Nucleus accumbens (tissue), 56 donors: ENCODE measurements at regions not wholly inside any gene's neighbourhood (a gene's known extent, or its start where the extent isn't known, plus 50 kb on each side); places are given as distances from the start of the nearest gene placed in this dataset.
"Not testable (repeated sequence)": the region's sequence is repeated elsewhere in the genome, so short reads cannot be mapped to it uniquely, and the experiment has no call there.

Source experiments
- DNase-seq, 56 donors: peaks; one replicate each; lab custom pipeline; 2025; lab: John Stamatoyannopoulos, UW

DNA sequence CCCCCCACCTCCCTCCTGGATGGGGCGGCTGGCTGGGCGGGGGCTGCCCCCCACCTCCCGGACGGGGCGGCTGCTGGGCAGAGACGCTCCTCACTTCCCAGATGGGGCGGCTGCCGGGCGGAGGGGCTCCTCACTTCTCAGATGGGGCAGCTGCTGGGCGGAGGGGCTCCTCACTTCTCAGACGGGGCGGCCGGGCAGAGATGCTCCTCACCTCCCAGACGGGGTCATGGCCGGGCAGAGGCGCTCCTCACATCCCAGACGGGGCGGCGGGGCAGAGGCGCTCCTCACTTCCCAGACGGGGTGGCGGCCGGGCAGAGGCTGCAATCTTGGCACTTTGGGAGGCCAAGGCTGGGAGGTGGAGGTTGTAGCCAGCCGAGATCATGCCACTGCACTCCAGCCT lies 280.8 kb downstream of the SOCS6 start:
- not testable (repeated sequence) for DNase-seq

DNA sequence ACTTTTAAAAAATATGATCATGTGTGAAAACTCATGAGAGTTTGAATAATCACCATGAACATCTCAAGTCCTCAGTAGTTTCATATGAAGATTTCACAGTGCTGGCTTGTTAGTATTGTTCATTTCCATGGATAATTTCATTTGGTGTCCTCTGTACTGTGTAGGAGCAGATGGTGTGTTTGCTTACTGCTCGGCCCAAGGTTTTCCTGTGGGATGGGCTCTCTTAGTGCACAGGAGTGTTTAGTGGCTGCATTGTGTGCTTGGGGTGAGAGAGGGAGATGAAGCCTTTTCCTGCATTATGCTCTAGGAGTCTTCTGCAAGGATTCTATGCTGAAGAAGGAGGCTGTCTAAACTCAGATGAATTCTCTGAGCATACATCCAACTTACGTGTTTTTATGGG lies 270.6 kb downstream of the SOCS6 start:
- no peak for DNase-seq

DNA sequence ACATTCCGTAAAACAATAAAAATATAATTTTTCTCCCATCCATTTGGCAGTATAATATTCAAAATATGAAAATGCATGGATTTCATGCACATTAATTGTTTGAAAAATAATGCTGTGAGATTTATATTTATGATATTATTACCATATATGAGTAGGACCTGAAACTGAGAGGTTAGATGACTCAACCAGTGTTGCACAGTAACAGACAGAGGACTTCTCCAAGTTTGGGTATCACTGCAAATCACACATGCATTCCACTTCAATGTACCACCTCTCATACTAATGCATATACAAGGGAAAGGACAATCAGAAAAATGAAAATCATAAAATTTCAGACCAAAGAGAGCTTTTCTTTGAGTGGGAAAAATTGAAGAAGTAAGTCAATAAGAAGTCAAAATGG lies 269.5 kb downstream of the SOCS6 start:
- DNase-seq = no peak

DNA sequence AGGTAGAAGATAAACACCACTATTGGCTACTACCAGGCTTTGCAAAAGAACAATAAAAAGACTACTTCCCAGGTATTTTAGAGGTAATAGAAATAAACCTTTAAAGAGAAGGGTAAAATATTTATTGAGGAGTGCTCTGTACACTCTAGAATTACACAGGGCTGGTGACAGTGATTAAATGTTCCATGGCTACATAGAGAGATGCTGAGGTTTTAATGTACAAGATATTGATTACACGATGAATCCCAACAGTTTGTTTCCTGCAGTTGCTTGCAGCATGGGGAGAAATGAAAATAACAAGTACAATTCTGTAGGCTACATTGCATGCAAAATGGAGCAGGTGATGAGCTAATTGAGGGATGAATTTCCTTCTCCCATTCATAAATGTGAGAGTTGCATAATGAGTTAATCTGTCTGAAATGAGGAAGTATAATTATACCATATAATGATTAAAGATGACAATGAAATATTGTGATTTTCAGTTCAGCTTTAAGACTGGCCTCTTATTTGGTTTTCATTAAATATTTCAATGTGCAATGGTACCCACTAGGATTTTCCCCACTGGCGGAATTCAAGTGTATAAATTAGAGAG lies 266.1 kb downstream of the SOCS6 start:
- no peak for DNase-seq

DNA sequence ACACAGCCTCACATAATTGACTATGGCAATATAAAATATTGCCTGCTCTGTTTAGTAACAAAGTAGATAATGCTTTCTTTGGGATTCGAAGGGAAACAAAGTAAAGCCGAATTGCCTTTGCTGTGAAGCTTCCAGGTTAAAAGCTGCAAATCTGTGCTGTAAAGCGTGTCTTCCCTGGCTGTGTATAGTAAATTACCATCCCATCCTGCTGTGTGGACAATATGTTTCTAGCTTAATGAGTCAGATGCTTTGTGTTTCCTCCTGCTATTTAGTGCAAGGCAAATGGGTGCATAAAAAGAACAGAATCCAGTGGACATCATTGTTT lies 265.1 kb downstream of the SOCS6 start:
- DNase-seq = no peak

DNA sequence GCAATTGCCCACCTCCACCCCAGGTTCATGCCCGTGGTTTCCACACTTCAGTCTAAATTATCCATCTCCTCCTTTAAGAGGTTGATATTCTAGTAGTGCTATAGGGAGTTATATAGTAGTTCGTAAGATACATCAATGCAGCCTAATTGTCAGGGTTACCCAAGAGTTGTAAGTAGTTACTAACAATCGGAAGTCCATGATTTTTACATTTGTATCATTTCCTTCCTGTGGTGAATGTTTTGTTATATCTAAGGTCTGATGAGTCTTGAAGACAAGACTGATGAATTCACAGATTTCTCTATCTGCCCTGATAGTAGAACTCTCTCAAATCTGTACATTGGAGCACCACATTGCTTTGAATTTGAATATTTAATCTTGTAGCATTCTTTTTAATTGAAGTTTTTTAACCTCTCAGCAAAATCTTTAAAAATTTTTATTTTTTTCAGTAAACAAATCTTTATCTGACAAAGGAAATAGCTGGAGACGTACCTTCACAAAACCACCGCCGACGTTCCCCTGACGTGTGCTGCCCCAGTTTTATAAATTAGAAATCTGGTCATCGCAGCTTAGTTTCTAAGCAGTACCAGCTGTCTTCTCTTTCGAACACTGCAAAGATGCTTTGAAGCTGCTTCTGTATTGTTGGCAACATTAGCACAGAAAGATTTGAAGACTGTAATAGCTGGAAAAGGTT lies 264.5 kb downstream of the SOCS6 start:
- DNase-seq = no peak

DNA sequence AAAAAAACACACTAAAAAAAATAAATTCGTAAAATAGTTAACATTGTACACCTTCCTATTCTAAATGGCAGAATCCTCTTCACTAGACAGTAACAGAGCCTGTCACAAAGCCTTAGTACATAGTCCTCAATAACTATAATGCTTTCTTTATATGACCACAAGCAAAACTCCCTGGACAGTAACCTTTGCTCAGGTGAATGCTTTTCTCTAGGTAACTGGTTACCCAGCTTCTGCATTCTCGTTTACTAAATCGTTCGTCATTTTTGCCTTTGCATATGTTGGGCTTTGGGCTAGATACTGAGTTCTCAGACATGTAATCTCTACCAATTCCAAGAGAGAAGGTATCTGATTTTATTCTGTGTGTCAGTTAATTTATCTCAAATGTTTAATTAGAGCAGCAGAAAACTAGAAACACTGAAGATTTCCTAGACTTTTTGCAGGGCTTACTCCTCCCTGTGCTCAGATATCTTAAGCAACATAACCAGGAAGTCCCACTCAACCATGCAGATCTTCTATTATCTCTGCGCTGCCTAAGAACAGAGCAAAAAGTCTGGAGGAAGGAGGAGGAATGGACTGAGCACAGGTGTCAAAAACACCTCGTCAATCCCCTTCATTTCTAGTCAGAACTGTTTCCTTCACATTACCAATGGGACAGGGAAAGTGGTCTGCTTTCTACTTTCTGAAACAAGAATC lies 247.7 kb downstream of the SOCS6 start:
- DNase-seq = no peak

DNA sequence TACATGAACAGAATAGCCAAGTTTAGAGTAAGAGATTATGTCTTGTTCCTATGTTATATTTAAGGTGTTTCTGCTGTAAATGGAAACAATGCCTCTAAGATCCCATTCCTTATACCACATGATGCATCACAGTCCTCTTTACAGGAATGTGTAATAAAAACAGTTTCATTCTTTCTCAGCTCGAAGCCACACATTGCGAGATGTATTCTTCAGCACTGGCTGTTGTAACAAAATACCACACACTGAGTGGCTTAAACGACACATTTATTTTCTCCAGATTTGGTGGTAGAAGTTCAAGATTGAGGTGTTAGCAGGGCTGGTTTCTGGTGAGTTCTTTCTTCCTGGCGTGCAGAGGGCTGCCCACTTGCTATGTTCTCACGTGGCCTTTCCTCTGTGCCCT lies 246.2 kb downstream of the SOCS6 start:
- no peak for DNase-seq

DNA sequence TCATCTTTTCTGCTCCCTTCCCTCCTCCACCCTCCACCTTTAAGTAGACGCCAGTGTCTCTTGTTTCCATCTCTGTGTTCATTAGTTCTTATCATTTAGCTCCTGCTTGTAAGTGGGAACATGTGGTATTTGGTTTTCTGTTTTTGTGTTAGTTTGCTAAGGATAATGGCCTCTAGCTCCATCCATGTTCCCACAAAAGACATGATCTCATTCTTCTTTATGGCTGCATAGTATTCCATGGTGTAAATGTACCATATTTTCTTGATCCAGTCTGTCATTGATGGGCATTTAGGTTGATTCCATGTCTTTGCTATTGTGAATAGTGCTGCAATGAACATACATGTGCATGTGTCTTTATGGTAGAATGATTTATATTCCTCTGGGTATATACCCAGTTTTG lies 236.5 kb downstream of the SOCS6 start:
- DNase-seq = not testable (repeated sequence)

DNA sequence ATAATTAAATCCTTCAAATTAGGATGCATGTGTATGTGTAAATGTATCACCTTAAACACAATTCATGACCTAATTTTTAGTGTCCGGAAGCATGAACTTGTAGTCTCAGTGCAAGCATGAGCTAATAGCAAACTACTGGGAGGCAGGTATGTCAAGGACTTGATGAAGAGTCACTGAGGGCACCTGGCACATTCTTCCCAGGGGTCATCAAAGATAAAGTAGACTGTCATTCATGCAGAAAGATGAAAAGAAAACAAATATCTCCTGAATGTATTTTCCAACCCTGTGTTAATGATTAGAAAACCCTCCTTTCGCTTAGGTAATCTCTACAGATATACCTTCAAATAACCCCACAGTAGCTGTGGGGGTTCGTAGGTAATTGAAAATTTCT lies 234.9 kb downstream of the SOCS6 start:
- no peak for DNase-seq

DNA sequence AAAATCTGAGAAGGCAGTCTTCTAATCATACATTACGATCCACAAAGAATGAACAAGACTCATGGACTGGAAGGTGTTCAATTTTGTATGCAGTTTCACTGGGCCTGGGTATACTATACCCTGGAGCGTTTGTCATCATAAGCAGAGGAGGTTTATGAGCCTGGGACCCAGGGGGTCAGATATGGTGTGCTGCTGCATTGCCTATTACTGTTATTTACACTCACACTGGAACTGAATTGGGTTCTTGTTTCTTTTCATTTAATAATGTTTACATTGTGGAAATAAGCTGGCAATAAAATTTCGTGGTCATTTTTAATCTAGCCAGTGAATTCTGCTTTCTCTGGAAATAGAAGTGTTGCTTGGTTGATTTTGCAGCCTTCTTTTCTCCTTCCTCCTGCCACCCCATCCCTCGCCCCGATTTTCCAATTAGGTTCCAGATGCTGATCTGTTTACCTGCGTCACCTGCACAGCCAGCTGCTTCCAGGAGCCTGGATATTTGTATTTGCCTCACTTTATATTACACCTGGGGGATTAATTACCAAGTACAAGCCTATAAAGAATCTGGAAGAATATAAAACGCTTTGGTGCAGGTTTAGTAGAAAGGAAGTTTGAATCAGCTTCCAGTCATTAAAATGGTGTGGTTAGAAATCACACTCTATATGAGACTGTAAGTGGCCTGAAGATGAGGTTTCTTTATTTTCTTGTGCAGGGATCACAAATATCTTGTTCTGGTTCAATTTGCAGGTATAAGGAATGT lies 234.4 kb downstream of the SOCS6 start:
- DNase-seq = no peak

DNA sequence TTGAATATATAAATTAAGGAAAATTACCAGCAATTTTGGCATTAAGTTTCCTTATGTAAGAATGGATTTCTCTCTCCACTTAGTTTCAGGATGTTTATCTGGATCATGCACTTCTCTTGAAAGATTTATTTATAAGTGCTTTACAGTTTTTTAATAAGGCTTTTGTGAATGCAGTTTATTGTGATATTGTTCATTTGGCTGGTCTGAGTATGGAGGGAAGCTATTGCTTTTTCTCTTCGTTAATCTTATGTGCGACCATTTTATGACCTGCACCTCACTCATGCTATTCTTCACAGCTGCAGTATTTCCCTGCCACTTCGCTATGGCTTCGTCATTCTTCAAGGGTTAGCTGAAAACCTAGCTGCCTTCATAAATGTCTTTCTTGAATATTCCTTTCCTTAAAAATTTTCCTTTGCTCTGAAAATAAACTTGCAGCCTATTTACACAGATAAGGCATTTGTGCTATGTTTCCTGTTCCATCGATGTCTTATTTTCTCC lies 233.4 kb downstream of the SOCS6 start:
- no peak for DNase-seq

DNA sequence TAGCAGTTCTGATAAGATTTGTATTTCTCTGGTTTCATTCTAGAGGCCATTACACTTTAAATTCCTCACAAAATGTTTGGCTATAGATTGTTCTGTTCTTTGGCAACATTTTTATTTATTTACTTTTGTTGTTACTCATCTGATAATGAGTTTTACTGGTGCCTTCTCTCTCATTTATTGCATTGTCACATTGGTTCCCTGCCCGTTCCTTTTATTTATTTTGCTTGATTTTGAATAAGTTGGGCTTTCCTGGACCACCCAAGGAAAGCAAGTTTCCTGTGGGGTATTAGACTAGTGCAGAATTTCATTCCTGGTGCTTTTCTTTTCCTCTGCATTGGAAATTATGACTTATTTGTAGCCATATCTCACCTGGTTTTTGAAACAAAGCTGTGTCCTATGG lies 232.0 kb downstream of the SOCS6 start:
- DNase-seq = no peak

DNA sequence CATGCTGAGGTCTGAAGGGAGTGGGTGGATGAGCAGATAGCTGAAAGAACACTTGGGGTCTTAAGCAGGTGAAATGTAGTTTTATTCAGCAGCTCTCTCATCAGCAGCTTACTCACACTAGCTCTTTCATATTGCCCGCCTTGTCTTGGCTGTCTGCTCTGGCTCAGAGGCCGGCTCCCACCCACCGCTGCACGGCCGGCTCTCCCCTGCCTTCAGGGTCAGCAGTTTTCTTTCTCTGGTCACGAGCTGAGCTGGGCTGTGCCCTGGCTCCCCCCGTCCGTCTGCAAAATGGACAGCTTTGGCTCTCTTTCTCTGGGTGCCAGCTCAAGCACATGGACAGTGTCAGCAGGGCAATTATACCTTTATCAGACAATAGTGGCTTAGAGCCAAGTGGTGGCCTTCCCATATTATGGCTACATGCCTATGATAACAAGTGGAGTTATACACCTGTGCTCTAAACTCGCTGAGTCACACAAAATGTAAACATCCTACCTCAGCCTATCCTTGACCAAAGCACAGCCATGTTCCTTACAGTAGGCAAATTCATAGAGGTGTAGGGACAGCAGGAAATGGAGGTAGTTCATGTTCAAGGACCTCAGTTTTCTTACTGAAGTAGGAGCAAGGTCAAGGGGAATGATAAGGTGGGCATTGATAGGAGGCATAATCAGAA lies 224.8 kb downstream of the SOCS6 start:
- no peak for DNase-seq

DNA sequence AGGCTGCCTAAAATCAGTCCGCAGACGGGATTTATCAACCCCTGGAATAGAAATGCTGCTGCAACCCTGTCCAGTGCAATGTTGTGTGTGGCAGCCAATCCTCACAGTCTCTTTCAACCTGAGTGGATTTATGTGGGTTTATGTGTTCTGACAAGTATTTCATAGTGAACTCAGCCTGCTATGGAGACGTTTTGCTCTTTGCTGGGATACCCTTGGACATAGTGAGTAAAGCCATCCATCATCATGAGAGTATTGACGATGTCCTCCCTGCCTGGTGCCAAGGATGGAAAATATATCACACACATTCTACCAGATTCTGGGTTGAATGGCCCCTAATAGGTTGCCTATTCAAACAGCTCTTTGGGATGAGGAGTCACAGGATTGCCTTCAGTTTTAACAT lies 219.1 kb downstream of the SOCS6 start:
- no peak for DNase-seq

DNA sequence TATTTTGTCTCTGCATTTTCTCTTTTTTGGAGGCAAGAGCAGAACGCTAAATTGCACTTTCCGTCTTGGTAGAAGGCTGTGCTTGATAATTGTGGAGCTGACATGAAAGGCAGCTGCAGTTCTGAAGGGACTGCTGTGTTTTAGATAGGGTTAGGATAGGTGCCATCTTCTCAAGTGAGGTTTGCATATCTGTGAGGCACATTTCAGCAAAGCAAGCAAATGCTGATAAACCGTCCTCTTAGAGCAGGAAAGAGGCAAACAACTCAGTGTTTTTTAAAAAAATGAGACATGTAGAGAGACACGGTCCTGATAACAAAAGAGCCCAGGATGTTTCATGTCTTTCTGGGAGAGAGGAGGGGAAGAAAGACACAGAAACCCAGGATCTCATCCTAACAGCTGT lies 217.7 kb downstream of the SOCS6 start:
- no peak for DNase-seq

DNA sequence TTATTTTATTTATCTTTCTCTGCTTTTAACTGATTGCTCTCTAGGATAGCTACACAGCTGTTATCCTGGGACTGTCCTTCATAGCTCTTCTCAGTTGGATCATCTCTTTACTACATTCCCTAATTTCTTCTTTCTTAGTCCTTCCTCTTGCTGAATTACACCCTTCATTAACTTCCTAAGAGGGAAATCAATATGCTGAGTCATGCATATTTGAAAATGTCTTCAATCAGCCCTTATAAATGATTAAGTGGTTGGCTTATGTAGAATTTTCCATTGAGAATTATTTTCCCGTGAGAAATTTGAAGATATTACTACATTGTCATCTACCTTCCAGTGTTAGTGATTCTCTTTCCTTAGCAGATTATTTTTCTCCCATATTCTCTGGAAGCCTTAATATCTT lies 214.2 kb downstream of the SOCS6 start:
- DNase-seq = no peak

DNA sequence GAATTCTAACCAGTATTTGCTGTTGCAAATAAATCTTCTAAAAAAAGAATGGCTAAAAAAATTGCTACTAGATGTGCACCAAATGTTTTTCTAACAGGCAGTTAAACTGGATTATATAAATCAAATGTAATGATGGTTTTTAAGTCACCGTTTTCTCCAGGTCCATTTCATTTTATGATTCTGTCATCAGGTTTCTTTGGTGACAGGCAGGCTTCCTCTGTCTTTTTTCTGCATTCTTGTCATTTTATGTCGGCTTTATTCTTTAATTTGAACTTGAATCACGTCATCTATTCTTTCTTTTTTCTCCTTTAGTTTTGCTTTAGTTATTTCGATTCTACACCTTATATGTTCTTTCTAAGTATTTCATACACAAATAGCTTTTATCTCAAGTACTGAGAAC lies 212.5 kb downstream of the SOCS6 start:
- no peak for DNase-seq

DNA sequence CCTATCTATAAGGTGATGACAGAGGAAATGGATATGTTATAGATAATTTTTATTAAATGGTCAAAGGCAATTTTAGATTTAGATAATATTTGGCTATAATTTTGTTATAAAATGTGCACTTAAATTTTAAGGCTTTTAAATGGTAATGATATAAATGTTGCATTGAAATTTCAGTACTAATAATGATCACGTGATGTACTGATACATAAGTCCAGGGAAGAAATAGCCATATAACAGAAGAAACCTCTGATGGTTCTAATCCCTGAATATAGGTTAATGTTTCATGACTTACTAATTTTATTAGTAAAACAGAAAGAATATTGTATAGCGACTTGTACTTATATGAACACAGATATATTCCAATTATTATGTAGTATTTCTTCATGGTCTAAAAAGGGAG lies 211.9 kb downstream of the SOCS6 start:
- DNase-seq = no peak

DNA sequence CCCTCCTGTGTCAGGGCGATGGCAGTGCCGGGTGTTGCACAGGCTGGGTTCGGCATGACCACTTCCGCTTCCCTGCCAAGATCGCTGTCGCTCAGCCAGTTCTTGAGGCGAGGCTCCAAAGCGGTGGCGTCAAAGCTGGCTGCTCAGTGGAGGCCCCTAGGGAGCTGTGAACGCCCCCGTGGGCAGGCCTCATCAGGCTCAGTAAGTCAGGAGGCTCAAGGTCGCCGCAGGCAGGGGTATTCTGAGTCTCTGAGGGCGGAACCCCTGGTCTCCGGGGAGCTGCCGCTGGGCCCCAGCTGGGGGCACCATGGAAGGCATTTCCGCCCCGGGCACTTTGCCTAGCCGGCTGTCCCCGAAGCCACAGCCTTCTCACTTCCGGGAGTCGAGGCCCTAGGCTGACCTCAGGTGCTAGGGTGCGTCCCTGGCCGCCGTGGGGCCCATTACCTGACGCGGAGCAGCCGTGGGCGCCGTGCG lies 210.4 kb downstream of the SOCS6 start:
- no peak for DNase-seq
